Gastroesophageal sphincter (tissue), 3 donors: ENCODE measurements at regions not wholly inside any gene's neighbourhood (a gene's known extent, or its start where the extent isn't known, plus 50 kb on each side); places are given as distances from the start of the nearest gene placed in this dataset.

ENCODE experiments used
- CTCF ChIP-seq, 4 experiments: fragments of 200-600 bp in 2 of 4; fragments of 450-650 bp in 2 of 4; sonication (generic) in 1 of 4; IDR thresholded peaks; one replicate each; pipeline ENCODE4 v1.5.1; 2017 to 2019; ENCODE audit warnings: antibody characterized with exemption in 4 of 4, mild to moderate bottlenecking in 2 of 4, moderate library complexity in 2 of 4
- EP300 ChIP-seq: sonication (generic); formaldehyde crosslinking; IDR thresholded peaks from one replicate; pipeline ENCODE4 v1.6.1; 2017; ENCODE audit warnings: antibody characterized with exemption, mild to moderate bottlenecking
- POLR2AphosphoS5 ChIP-seq: sonication (generic); formaldehyde crosslinking; IDR thresholded peaks from one replicate; pipeline ENCODE4 v1.6.1; 2017; ENCODE audit warnings: antibody characterized with exemption

GRCh38 chr2:59677158-59677557 lies 876.3 kb downstream of the BCL11A start:
- TF ChIP-seq CTCF (IDR thresholded peaks at IDR 0.05): no peak
- TF ChIP-seq POLR2AphosphoS5: no peak
- TF ChIP-seq EP300: no peak
